ENCODE measurements at regions not wholly inside any gene's neighbourhood (a gene's known extent, or its start where the extent isn't known, plus 50 kb on each side); places are given as distances from the start of the nearest gene placed in this dataset.

GRCh38 chr6:14031516-14031915, 86.1 kb upstream of the CD83 start:
- no peak for DNase-seq (ENCODE audit: low read depth in 2 of 3, low spot score in 2 of 3)

GRCh38 chr6:14035071-14035847, 82.3 kb upstream of the CD83 start:
- DNase-seq (ENCODE audit: low read depth in 2 of 3, low spot score in 2 of 3) = no peak

- DNase-seq (ENCODE audit: low read depth in 2 of 3, low spot score in 2 of 3) = no peak
Observed at GRCh38 chr6:14035874-14036273, 81.7 kb upstream of the CD83 start.

- no peak for DNase-seq (ENCODE audit: low read depth in 2 of 3, low spot score in 2 of 3)
Observed at GRCh38 chr6:14036911-14037310, 80.7 kb upstream of the CD83 start.

GRCh38 chr6:14037402-14038277, 79.9 kb upstream of the CD83 start:
- peak in 2 of 3 donors; percentile 36 to 63 for DNase-seq (ENCODE audit: low read depth in 2 of 3, low spot score in 2 of 3)

GRCh38 chr6:14038467-14039437, 78.8 kb upstream of the CD83 start:
- DNase-seq (ENCODE audit: low read depth in 2 of 3, low spot score in 2 of 3) = peak in 1 of 3 donors; percentile 16

- peak in 1 of 3 donors; percentile 23 for DNase-seq (ENCODE audit: low read depth in 2 of 3, low spot score in 2 of 3)
Observed at GRCh38 chr6:14040042-14040441, 77.5 kb upstream of the CD83 start.

- peak; percentile 3 to 65 (median 51) for DNase-seq (ENCODE audit: low read depth in 2 of 3, low spot score in 2 of 3)
Observed at GRCh38 chr6:14046476-14047068, 71.0 kb upstream of the CD83 start.

GRCh38 chr6:14047151-14047740, 70.3 kb upstream of the CD83 start:
- DNase-seq (ENCODE audit: low read depth in 2 of 3, low spot score in 2 of 3) = no peak

GRCh38 chr6:14048837-14049236, 68.7 kb upstream of the CD83 start:
- DNase-seq (ENCODE audit: low read depth in 2 of 3, low spot score in 2 of 3) = no peak

GRCh38 chr6:14051355-14051754, 66.2 kb upstream of the CD83 start:
- no peak for DNase-seq (ENCODE audit: low read depth in 2 of 3, low spot score in 2 of 3)

- DNase-seq (ENCODE audit: low read depth in 2 of 3, low spot score in 2 of 3) = no peak
Observed at GRCh38 chr6:14053811-14054210, 63.8 kb upstream of the CD83 start.

- no peak for DNase-seq (ENCODE audit: low read depth in 2 of 3, low spot score in 2 of 3)
Observed at GRCh38 chr6:14055541-14055940, 62.0 kb upstream of the CD83 start.

- no peak for DNase-seq (ENCODE audit: low read depth in 2 of 3, low spot score in 2 of 3)
Observed at GRCh38 chr6:14058029-14058695, 59.4 kb upstream of the CD83 start.

GRCh38 chr6:14058735-14059134, 58.8 kb upstream of the CD83 start:
- DNase-seq (ENCODE audit: low read depth in 2 of 3, low spot score in 2 of 3) = no peak

GRCh38 chr6:14059791-14060436, 57.7 kb upstream of the CD83 start:
- no peak for DNase-seq (ENCODE audit: low read depth in 2 of 3, low spot score in 2 of 3)

GRCh38 chr6:14060971-14061370, 56.6 kb upstream of the CD83 start:
- no peak for DNase-seq (ENCODE audit: low read depth in 2 of 3, low spot score in 2 of 3)

GRCh38 chr6:14061643-14062042, 55.9 kb upstream of the CD83 start:
- DNase-seq (ENCODE audit: low read depth in 2 of 3, low spot score in 2 of 3) = no peak

Measured in hematopoietic multipotent progenitor cell (in vitro differentiated cells).